GM19372 (cell line): ENCODE measurements at regions not wholly inside any gene's neighbourhood (a gene's known extent, or its start where the extent isn't known, plus 50 kb on each side); places are given as distances from the start of the nearest gene placed in this dataset.
"Not testable (repeated sequence)": the region's sequence is repeated elsewhere in the genome, so short reads cannot be mapped to it uniquely, and the experiment has no call there.

ENCODE experiments used
- ATAC-seq: cut with Tn5 transposase; IDR thresholded peaks from one replicate; pipeline ENCODE4 v1.9.1; 2021; ENCODE audit warnings: mild to moderate bottlenecking, low read depth, moderate library complexity; ENCODE audit not compliant: unreplicated experiment

- no peak for ATAC-seq
These were observed 827.6 kb downstream of the C12orf50 start for GRCh38 chr12:87201598-87201997.

- ATAC-seq: no peak
These were observed 828.8 kb downstream of the C12orf50 start for GRCh38 chr12:87200289-87200979.

- no peak for ATAC-seq
These were observed 831.0 kb downstream of the C12orf50 start for GRCh38 chr12:87198181-87198580.

- no peak for ATAC-seq
These were observed 832.9 kb downstream of the C12orf50 start for GRCh38 chr12:87196321-87196720.

- ATAC-seq: not testable (repeated sequence)
These were observed 834.8 kb downstream of the C12orf50 start for GRCh38 chr12:87194389-87194788.

- ATAC-seq: no peak
These were observed 843.8 kb downstream of the C12orf50 start for GRCh38 chr12:87185367-87185766.

- no peak for ATAC-seq
These were observed 846.4 kb downstream of the C12orf50 start for GRCh38 chr12:87182696-87183233.

GRCh38 chr12:87171356-87171755, 857.8 kb downstream of the C12orf50 start:
- ATAC-seq: no peak

- no peak for ATAC-seq
These were observed 860.2 kb downstream of the C12orf50 start for GRCh38 chr12:87169010-87169409.

GRCh38 chr12:87165733-87166375, 863.3 kb downstream of the C12orf50 start:
- no peak for ATAC-seq

GRCh38 chr12:87163122-87163521, 866.1 kb downstream of the C12orf50 start:
- ATAC-seq: no peak

GRCh38 chr12:87160848-87161601, 868.2 kb downstream of the C12orf50 start:
- ATAC-seq: no peak

- ATAC-seq: no peak
These were observed 871.4 kb downstream of the C12orf50 start for GRCh38 chr12:87157791-87158190.

GRCh38 chr12:87155621-87156020, 873.6 kb downstream of the C12orf50 start:
- no peak for ATAC-seq

GRCh38 chr12:87152841-87153528, 876.2 kb downstream of the C12orf50 start:
- no peak for ATAC-seq

- ATAC-seq: no peak
These were observed 877.1 kb downstream of the C12orf50 start for GRCh38 chr12:87152075-87152474.

- no peak for ATAC-seq
These were observed 878.1 kb downstream of the C12orf50 start for GRCh38 chr12:87150969-87151662.

GRCh38 chr12:87142342-87142741, 886.2 kb upstream of the MGAT4C start:
- ATAC-seq: no peak

GRCh38 chr12:87141091-87141490, 884.9 kb upstream of the MGAT4C start:
- ATAC-seq: no peak

GRCh38 chr12:87140262-87140661, 884.1 kb upstream of the MGAT4C start:
- ATAC-seq: no peak
